Endodermal cell (in vitro differentiated cells): ENCODE measurements at regions not wholly inside any gene's neighbourhood (a gene's known extent, or its start where the extent isn't known, plus 50 kb on each side); places are given as distances from the start of the nearest gene placed in this dataset.

ENCODE experiments used
- DNase-seq: peaks from one replicate; pipeline ENCODE4 v3.0.0-alpha.2; 2017
- H3K27ac ChIP-seq: 2 replicates; pipeline ENCODE4 v1.5.1; 2013; ENCODE audit warnings: mild to moderate bottlenecking, low read depth, low read length, moderate library complexity
- H3K27me3 ChIP-seq: 2 replicates; pipeline ENCODE4 v1.6.1; 2013; ENCODE audit warnings: mild to moderate bottlenecking, low read length, moderate library complexity; ENCODE audit not compliant: insufficient read depth, control insufficient read depth, poor library complexity, severe bottlenecking
- H3K36me3 ChIP-seq: 2 replicates; pipeline ENCODE4 v1.7.0; 2013; ENCODE audit warnings: mild to moderate bottlenecking, low read length, moderate library complexity; ENCODE audit not compliant: control insufficient read depth, insufficient read depth
- H3K4me1 ChIP-seq: one replicate; pipeline ENCODE4 v1.7.0; 2013; ENCODE audit warnings: low read length; ENCODE audit not compliant: control insufficient read depth, insufficient read depth
- H3K4me3 ChIP-seq: 2 replicates; pipeline ENCODE4 v1.5.1; 2013; ENCODE audit warnings: mild to moderate bottlenecking, low read length, moderate library complexity
- H3K9ac ChIP-seq: 2 replicates; pipeline ENCODE4 v1.6.1; 2013; ENCODE audit warnings: mild to moderate bottlenecking, low read length, moderate library complexity; ENCODE audit not compliant: poor library complexity, severe bottlenecking; ENCODE audit errors: extremely low read depth
- H3K9me3 ChIP-seq: 2 replicates; pipeline ENCODE4 v1.6.1; 2013; ENCODE audit warnings: mild to moderate bottlenecking, low read length, moderate library complexity; ENCODE audit not compliant: control insufficient read depth
- H3K27ac Mint-ChIP-seq: 2 replicates; pipeline ENCODE4 v1.8.0; 2020; ENCODE audit warnings: mixed read lengths
- H3K27me3 Mint-ChIP-seq: 2 replicates; pipeline ENCODE4 v1.8.0; 2021; ENCODE audit warnings: mild to moderate bottlenecking, mixed read lengths; ENCODE audit not compliant: insufficient read depth
- H3K36me3 Mint-ChIP-seq: 2 replicates; pipeline ENCODE4 v1.8.0; 2020; ENCODE audit warnings: low read depth, mixed read lengths
- H3K4me1 Mint-ChIP-seq: 2 replicates; pipeline ENCODE4 v1.8.0; 2020; ENCODE audit warnings: mixed read lengths
- H3K4me3 Mint-ChIP-seq: 2 replicates; pipeline ENCODE4 v1.8.0; 2020; ENCODE audit warnings: mild to moderate bottlenecking, moderate library complexity, mixed read lengths
- H3K9me3 Mint-ChIP-seq: 2 replicates; pipeline ENCODE4 v1.8.0; 2020; ENCODE audit warnings: mild to moderate bottlenecking, mixed read lengths
- WGBS, 2 experiments: methylation state at CpG; one replicate each; pipeline versions ENCODE4 v1.1.5 to v1.1.7; 2013; ENCODE audit warnings: missing lambda C conversion rate in 2 of 2, mixed read lengths in 1 of 2; ENCODE audit not compliant: insufficient coverage in 1 of 2, insufficient read length in 1 of 2; 5-methylcytosine and 5-hydroxymethylcytosine counted together
- TF ChIP-seq, protein P1 (sequence below): fragments of 200-600 bp; sonication (generic); conservative IDR thresholded peaks from 2 replicates; pipeline ENCODE4 v1.5.0; 2021; ENCODE audit warnings: antibody characterized with exemption, mild to moderate bottlenecking

DNA sequence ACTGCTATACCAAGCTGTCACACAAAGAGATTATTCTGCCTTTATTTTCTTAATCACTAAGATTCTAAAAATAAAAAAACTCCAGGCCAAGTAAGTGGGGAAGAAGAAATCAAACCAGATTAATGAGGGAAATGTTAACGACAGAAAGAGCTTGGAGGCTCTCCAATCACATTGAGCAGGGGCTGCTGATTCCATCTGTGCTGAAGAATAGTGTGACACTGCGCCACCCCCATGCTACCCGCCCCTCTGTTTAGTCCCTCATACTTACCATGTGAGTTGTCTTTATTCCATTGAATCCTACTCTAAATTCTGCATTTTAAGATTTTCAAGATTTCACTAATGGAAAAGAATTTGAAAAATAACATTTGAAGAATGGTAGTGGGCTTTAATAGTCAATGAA, 998.0 kb upstream of the CDH2 start:
- DNase-seq, result no peak
- H3K36me3 Mint-ChIP-seq, result peaks cover 5% of the 10 kb centered on the region
- Histone ChIP-seq H3K9ac (no peak overlapping the region), H3K9me3 (no peaks in the 10 kb centered on the region), H3K27me3 (no peaks in the 10 kb centered on the region), H3K27ac (no peak overlapping the region), H3K4me1 (no peaks in the 10 kb centered on the region), H3K36me3 (no peaks in the 10 kb centered on the region), H3K4me3 (no peak overlapping the region)
- H3K4me3 Mint-ChIP-seq, result no peak overlapping the region
- H3K4me1 Mint-ChIP-seq, result no peaks in the 10 kb centered on the region
- peaks cover 4% of the 10 kb centered on the region for H3K9me3 Mint-ChIP-seq
- H3K27me3 Mint-ChIP-seq, result no peaks in the 10 kb centered on the region
- 86 to 90% methylated on average over 1 to 3 of the region's 3 CpGs for WGBS, 2 experiments
- TF ChIP-seq, protein P1, sequence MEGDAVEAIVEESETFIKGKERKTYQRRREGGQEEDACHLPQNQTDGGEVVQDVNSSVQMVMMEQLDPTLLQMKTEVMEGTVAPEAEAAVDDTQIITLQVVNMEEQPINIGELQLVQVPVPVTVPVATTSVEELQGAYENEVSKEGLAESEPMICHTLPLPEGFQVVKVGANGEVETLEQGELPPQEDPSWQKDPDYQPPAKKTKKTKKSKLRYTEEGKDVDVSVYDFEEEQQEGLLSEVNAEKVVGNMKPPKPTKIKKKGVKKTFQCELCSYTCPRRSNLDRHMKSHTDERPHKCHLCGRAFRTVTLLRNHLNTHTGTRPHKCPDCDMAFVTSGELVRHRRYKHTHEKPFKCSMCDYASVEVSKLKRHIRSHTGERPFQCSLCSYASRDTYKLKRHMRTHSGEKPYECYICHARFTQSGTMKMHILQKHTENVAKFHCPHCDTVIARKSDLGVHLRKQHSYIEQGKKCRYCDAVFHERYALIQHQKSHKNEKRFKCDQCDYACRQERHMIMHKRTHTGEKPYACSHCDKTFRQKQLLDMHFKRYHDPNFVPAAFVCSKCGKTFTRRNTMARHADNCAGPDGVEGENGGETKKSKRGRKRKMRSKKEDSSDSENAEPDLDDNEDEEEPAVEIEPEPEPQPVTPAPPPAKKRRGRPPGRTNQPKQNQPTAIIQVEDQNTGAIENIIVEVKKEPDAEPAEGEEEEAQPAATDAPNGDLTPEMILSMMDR, result no peak
- H3K27ac Mint-ChIP-seq, result no peak overlapping the region

DNA sequence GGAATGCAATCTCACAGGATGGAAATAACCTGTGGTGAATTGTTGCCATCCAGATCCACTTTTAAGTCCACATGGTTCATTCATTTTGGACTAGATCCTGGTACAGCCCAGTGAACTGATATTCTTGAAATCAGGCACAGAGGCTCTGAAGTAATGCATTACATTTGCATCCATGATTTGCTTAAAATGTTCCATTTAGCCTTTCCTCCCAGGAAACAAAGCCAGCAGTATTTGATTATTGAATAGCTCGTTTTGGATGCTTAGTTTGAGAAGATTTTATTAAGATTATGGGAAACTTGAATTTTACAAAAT, 995.8 kb upstream of the CDH2 start:
- DNase-seq, result no peak
- H3K4me1 ChIP-seq, result no peaks in the 10 kb centered on the region
- H3K9me3 ChIP-seq, result no peaks in the 10 kb centered on the region
- no peak overlapping the region for H3K4me3 Mint-ChIP-seq
- no peak overlapping the region for H3K27ac ChIP-seq
- peaks cover 15% of the 10 kb centered on the region for H3K9me3 Mint-ChIP-seq
- WGBS, 2 experiments, result 81 to 100% methylated on average over 1 of the region's 1 CpG
- no peak overlapping the region for H3K9ac ChIP-seq
- no peak overlapping the region for H3K27ac Mint-ChIP-seq
- no peaks in the 10 kb centered on the region for H3K4me1 Mint-ChIP-seq
- TF ChIP-seq, protein P1, result no peak
- no peaks in the 10 kb centered on the region for H3K36me3 ChIP-seq
- no peaks in the 10 kb centered on the region for H3K27me3 ChIP-seq
- no peaks in the 10 kb centered on the region for H3K27me3 Mint-ChIP-seq
- H3K36me3 Mint-ChIP-seq, result peaks cover 7% of the 10 kb centered on the region
- no peak overlapping the region for H3K4me3 ChIP-seq

DNA sequence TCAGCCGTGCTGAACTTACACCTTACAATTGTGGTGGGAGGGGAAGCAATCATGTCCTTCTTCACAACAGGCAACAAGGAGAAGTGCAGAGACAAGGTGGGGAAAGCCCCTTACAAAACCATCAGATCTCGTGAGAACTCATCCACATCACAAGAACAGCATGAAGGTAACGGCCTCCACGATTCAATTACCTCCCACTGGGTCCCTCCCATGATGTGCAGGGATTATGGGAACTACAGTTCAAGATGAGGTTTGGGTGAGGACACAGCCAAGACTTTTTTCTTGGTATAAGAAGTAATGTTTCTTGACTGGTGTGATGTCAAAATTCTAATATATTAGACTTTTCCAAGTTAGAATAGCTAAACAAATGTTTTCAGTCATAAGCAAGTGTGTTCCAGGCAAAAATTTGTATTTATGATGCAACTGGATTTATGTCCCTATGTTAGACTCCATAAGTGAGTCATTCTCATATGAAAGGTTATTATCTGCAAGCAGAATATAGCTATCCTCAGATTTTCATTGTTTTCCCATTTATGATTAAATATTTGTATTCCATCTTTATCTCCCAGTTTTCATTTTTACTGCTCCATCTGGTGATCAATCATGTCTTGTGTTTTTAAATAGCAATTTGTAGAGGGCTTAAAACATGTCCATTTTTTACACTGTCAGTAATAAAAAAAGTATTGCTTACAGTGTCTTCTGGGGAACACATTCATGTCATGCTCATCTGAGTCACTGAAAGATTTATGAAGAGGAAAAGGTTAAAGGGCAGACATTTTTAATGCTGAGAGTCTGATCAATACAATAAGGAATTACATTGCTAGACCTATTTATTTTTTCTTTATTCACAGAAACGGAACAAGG, 995.2 kb upstream of the CDH2 start:
- Histone ChIP-seq H3K36me3 (no peaks in the 10 kb centered on the region), H3K27me3 (no peaks in the 10 kb centered on the region), H3K4me3 (no peak overlapping the region), H3K9ac (no peak overlapping the region), H3K4me1 (no peaks in the 10 kb centered on the region), H3K9me3 (no peaks in the 10 kb centered on the region), H3K27ac (no peak overlapping the region)
- Mint-ChIP-seq H3K4me3 (no peak overlapping the region), H3K27me3 (no peaks in the 10 kb centered on the region), H3K27ac (no peak overlapping the region), H3K4me1 (no peaks in the 10 kb centered on the region), H3K36me3 (peaks cover 7% of the 10 kb centered on the region), H3K9me3 (peaks cover 19% of the 10 kb centered on the region)
- WGBS, 2 experiments, result 82 to 96% methylated on average over 2 to 5 of the region's 5 CpGs
- TF ChIP-seq, protein P1, result no peak
- no peak for DNase-seq
